ENCODE measurements at regions not wholly inside any gene's neighbourhood (a gene's known extent, or its start where the extent isn't known, plus 50 kb on each side); places are given as distances from the start of the nearest gene placed in this dataset.
"Not testable (repeated sequence)": the region's sequence is repeated elsewhere in the genome, so short reads cannot be mapped to it uniquely, and the experiment has no call there.

- no peak for DNase-seq (ENCODE audit: low spot score)
These were observed 569.1 kb downstream of the TBL1XR1 start for GRCh38 chr3:176628101-176628639.

GRCh38 chr3:176623468-176624150 lies 573.7 kb downstream of the TBL1XR1 start:
- DNase-seq (ENCODE audit: low spot score) = no peak

GRCh38 chr3:176619833-176620232 lies 577.4 kb downstream of the TBL1XR1 start:
- DNase-seq (ENCODE audit: low spot score) = no peak

- no peak for DNase-seq (ENCODE audit: low spot score)
These were observed 581.5 kb downstream of the TBL1XR1 start for GRCh38 chr3:176615826-176616225.

GRCh38 chr3:176611703-176612102 lies 585.6 kb downstream of the TBL1XR1 start:
- no peak for DNase-seq (ENCODE audit: low spot score)

- DNase-seq (ENCODE audit: low spot score) = no peak
These were observed 587.9 kb downstream of the TBL1XR1 start for GRCh38 chr3:176609361-176609760.

GRCh38 chr3:176605553-176605952 lies 591.7 kb downstream of the TBL1XR1 start:
- DNase-seq (ENCODE audit: low spot score) = not testable (repeated sequence)

- no peak for DNase-seq (ENCODE audit: low spot score)
These were observed 602.0 kb downstream of the TBL1XR1 start for GRCh38 chr3:176595307-176595706.

- no peak for DNase-seq (ENCODE audit: low spot score)
These were observed 606.6 kb downstream of the TBL1XR1 start for GRCh38 chr3:176590722-176591121.

GRCh38 chr3:176587089-176587488 lies 610.2 kb downstream of the TBL1XR1 start:
- DNase-seq (ENCODE audit: low spot score) = no peak

GRCh38 chr3:176584413-176585176 lies 612.7 kb downstream of the TBL1XR1 start:
- DNase-seq (ENCODE audit: low spot score) = peak; percentile 4

- no peak for DNase-seq (ENCODE audit: low spot score)
These were observed 613.3 kb downstream of the TBL1XR1 start for GRCh38 chr3:176583956-176584355.

- DNase-seq (ENCODE audit: low spot score) = no peak
These were observed 615.7 kb downstream of the TBL1XR1 start for GRCh38 chr3:176581589-176581988.

- DNase-seq (ENCODE audit: low spot score) = no peak
These were observed 617.5 kb downstream of the TBL1XR1 start for GRCh38 chr3:176579711-176580185.

GRCh38 chr3:176578316-176578715 lies 619.0 kb downstream of the TBL1XR1 start:
- DNase-seq (ENCODE audit: low spot score) = no peak

- no peak for DNase-seq (ENCODE audit: low spot score)
These were observed 619.8 kb downstream of the TBL1XR1 start for GRCh38 chr3:176577447-176577846.

- DNase-seq (ENCODE audit: low spot score) = no peak
These were observed 622.5 kb downstream of the TBL1XR1 start for GRCh38 chr3:176574786-176575185.

- DNase-seq (ENCODE audit: low spot score) = no peak
These were observed 625.4 kb downstream of the TBL1XR1 start for GRCh38 chr3:176571926-176572325.

GRCh38 chr3:176570992-176571391 lies 626.3 kb downstream of the TBL1XR1 start:
- no peak for DNase-seq (ENCODE audit: low spot score)

- no peak for DNase-seq (ENCODE audit: low spot score)
These were observed 629.1 kb downstream of the TBL1XR1 start for GRCh38 chr3:176568189-176568588.

- DNase-seq (ENCODE audit: low spot score) = no peak
These were observed 630.5 kb downstream of the TBL1XR1 start for GRCh38 chr3:176566757-176567156.

- DNase-seq (ENCODE audit: low spot score) = no peak
These were observed 635.0 kb downstream of the TBL1XR1 start for GRCh38 chr3:176562331-176562730.

- DNase-seq (ENCODE audit: low spot score) = no peak
These were observed 635.5 kb downstream of the TBL1XR1 start for GRCh38 chr3:176561826-176562225.
